ENCODE measurements at regions not wholly inside any gene's neighbourhood (a gene's known extent, or its start where the extent isn't known, plus 50 kb on each side); places are given as distances from the start of the nearest gene placed in this dataset.

DNA sequence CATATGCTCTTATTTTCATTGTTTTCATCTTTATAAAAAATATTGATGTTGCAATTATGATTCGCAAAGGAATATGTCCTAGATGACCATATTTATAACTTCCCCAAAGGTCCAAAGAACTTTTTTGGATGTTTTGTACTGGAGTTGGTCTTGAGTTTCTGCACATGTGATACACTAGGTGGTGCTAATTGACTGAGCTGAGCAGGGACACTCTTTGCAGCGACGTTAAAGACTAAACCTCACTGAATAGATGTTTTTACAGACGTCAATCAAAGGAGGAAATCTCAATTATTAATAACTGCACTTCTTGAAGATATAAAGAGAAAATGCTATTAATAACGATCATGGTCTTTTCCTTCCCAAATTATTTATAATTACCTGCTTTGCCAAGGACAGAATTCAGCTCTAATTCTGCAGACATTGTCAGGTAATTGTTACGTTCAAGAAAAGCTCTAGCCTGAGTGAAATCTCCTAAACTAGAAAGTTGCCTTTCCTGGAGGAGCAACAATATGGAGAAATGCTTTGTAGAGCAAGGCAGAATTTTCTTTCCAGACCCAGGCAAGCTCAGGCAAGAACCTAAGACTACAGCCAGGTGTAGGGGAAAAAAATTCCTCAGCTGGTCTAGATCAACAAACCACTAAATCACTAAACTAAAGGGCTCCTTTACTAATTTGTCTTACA, 119.3 kb upstream of the RBBP8 start:
- ATAC-seq (replicated peaks in 1 of 4), result no peak
- Histone ChIP-seq H3K27ac (ENCODE audit: low read length) (no peak overlapping the region), H3K27me3 (replicated peaks in 1 of 2; ENCODE audit: control insufficient read depth in 2 of 2, extremely low read depth in 1 of 2, insufficient read depth in 2 of 2, low read length in 1 of 2) (peaks cover 0 to 11% of the 10 kb centered on the region in 2 experiments), H3K9me3 (no peaks in the 10 kb centered on the region), H3K4me3 (ENCODE audit: control insufficient read depth in 1 of 2, extremely low read depth in 1 of 2, low read length in 1 of 2) (no peak overlapping the region), H3K4me1 (ENCODE audit: control insufficient read depth in 1 of 2, extremely low read depth in 1 of 2, insufficient read depth in 2 of 2, low read length in 2 of 2) (no peaks in the 10 kb centered on the region), H3K36me3 (ENCODE audit: control insufficient read depth in 2 of 2, extremely low read depth in 1 of 2, insufficient read depth in 1 of 2, low read length in 1 of 2) (no peaks in the 10 kb centered on the region)
- no peaks in the 10 kb centered on the region for H3K36me3 Mint-ChIP-seq
- DNase-seq, result peak in 1 of 35 experiments; percentile 37
- POLR2A ChIA-PET, result no interaction called here
- no peaks in the 10 kb centered on the region for H3K4me1 Mint-ChIP-seq
- no CpG with 5 or more reads among the region's 6 CpGs for WGBS (ENCODE audit: insufficient coverage)
- H3K27ac Mint-ChIP-seq, result no peak overlapping the region
- peaks cover 12 to 21% of the 10 kb centered on the region in 2 donors for H3K27me3 Mint-ChIP-seq
- H3K9me3 Mint-ChIP-seq, result no peaks in the 10 kb centered on the region
- CTCF ChIA-PET, result interaction anchor here (0.5 to 1.2 kb wide), 2 partner anchors 15 to 598 kb away, joined by 3 to 4 read pairs; no protein-coding TSS in a partner anchor
- no peak overlapping the region for H3K4me3 Mint-ChIP-seq

DNA sequence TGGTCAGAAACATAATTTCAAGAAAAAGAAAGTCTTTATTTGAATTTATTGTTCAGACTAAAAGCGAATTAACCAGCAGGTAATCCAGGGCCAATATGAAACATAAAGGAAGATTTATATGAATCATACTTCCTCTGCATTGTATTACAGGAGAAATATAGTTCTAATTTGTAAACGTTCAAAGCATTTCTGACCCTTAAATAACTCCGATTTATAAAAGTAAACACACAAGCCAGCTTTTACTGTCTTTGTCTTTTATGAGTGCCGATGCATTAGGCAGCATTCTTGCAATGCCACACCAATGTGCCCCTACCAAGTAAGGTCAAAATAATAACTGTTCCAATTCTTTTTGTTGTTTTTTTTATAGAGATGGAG, 118.8 kb upstream of the RBBP8 start:
- Mint-ChIP-seq H3K9me3 (no peaks in the 10 kb centered on the region), H3K27me3 (peaks cover 12 to 21% of the 10 kb centered on the region in 2 donors), H3K4me1 (no peaks in the 10 kb centered on the region), H3K36me3 (no peaks in the 10 kb centered on the region), H3K4me3 (no peak overlapping the region), H3K27ac (no peak overlapping the region)
- no peak for DNase-seq
- ATAC-seq (replicated peaks in 1 of 4), result no peak
- WGBS (ENCODE audit: insufficient coverage), result no CpG with 5 or more reads among the region's 4 CpGs
- ChIA-PET POLR2A (no interaction called here), CTCF (interaction anchor here in 1 of 2 donors (1.2 kb wide), 1 partner anchor 597 kb away, joined by 4 read pairs; no protein-coding TSS in a partner anchor)
- Histone ChIP-seq H3K27me3 (replicated peaks in 1 of 2; ENCODE audit: control insufficient read depth in 2 of 2, extremely low read depth in 1 of 2, insufficient read depth in 2 of 2, low read length in 1 of 2) (peaks cover 0 to 11% of the 10 kb centered on the region in 2 experiments), H3K9me3 (no peaks in the 10 kb centered on the region), H3K27ac (ENCODE audit: low read length) (no peak overlapping the region), H3K4me1 (ENCODE audit: control insufficient read depth in 1 of 2, extremely low read depth in 1 of 2, insufficient read depth in 2 of 2, low read length in 2 of 2) (no peaks in the 10 kb centered on the region), H3K36me3 (ENCODE audit: control insufficient read depth in 2 of 2, extremely low read depth in 1 of 2, insufficient read depth in 1 of 2, low read length in 1 of 2) (no peaks in the 10 kb centered on the region), H3K4me3 (ENCODE audit: control insufficient read depth in 1 of 2, extremely low read depth in 1 of 2, low read length in 1 of 2) (no peak overlapping the region)

DNA sequence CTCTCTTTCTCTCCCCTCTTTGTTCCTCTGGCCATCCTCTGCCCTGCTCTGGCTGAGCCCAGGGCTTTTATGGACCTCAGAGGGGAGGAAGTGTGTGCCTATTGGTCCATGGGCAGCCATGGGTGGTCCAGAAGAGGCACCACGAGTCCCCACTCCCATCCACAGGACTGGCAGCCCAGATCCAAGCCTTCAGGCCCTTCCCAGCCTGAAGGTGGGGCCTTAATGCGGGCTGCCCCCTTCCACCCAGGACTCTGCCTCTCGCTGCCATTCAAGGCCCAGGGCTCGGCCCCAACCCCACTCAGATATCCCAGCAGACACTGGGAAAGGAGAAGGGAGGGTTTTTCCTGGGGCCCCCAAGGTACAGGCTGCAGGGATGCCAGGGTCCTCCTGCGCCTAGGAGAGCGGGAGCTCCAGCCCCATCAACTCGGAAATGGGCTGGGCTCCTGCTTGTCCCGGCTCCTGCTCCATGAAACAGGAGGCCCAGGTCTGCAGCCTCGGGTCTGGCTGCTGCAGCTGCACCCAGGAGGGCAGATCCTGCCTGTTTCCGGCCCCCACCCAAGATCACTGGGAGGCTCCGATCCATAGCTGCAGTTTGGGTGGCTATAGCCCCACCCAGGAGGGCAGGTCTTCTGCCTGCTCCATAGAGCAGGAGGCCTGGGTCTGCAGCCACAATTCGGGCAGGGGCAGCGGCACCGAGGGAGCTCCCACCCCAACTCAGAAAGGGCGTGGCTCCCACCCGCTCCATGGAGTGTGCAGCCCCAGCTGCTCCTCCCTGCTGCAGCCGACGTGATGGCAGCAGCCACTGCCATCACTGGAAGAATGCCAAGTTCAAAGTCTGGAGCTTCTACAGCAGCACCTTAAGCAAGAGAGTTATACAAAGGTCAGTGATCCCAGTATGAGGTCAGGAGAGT, 116.6 kb upstream of the RBBP8 start:
- ChIA-PET POLR2A (no interaction called here), CTCF (no interaction called here)
- WGBS (ENCODE audit: insufficient coverage), result 78% methylated on average over 13 of the region's 18 CpGs
- Histone ChIP-seq H3K36me3 (ENCODE audit: control insufficient read depth in 2 of 2, extremely low read depth in 1 of 2, insufficient read depth in 1 of 2, low read length in 1 of 2) (no peaks in the 10 kb centered on the region), H3K9me3 (no peaks in the 10 kb centered on the region), H3K27me3 (replicated peaks in 1 of 2; ENCODE audit: control insufficient read depth in 2 of 2, extremely low read depth in 1 of 2, insufficient read depth in 2 of 2, low read length in 1 of 2) (peaks cover 0 to 11% of the 10 kb centered on the region in 2 experiments), H3K4me3 (ENCODE audit: control insufficient read depth in 1 of 2, extremely low read depth in 1 of 2, low read length in 1 of 2) (no peak overlapping the region), H3K4me1 (ENCODE audit: control insufficient read depth in 1 of 2, extremely low read depth in 1 of 2, insufficient read depth in 2 of 2, low read length in 2 of 2) (no peaks in the 10 kb centered on the region), H3K27ac (ENCODE audit: low read length) (no peak overlapping the region)
- Mint-ChIP-seq H3K27ac (no peak overlapping the region), H3K4me3 (no peak overlapping the region), H3K9me3 (no peaks in the 10 kb centered on the region), H3K27me3 (peaks cover 15 to 18% of the 10 kb centered on the region in 2 donors), H3K36me3 (no peaks in the 10 kb centered on the region), H3K4me1 (no peaks in the 10 kb centered on the region)
- DNase-seq (no peak), ATAC-seq (replicated peaks in 1 of 4) (no peak)

DNA sequence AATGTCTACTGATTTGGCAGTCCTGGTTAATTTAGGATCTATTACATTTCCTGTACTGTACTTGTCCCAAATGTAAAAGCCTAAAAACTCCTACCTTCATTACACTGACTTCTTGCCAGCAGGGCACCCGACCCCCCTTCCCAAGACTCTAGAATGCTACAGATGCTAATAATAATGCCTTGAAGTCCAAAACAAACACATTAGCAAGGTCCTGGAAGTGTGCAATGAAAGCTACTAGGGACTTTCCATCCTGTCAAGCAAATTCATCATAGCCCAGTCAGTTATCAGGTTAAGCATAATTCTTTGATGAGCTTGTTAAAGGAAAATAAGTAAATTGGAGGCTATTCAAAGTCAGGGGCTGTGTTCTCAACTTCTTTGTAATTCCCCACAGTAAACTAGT, 115.3 kb upstream of the RBBP8 start:
- no peak for DNase-seq

DNA sequence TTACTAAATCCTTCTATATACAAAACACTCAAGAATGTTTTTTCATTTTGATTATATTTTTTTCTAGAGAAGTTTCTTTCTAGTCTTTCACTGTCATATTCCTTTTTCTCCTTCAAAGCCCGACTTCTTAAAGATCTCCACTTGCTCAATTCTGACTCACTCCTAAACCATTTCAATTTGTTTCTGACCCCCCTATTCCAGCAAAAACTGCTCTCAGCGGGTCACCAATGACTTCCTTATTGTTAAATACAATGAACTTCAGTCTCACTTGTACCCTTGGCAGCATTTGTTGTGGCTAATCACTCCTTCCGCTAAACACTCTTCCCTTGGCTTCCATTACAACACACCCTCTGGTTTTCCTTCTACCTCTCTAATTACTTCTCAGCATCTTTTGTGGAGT, 111.1 kb upstream of the RBBP8 start:
- H3K36me3 ChIP-seq (ENCODE audit: control insufficient read depth in 2 of 2, extremely low read depth in 1 of 2, insufficient read depth in 1 of 2, low read length in 1 of 2), result no peaks in the 10 kb centered on the region
- Mint-ChIP-seq H3K4me3 (no peak overlapping the region), H3K27ac (no peak overlapping the region), H3K9me3 (no peaks in the 10 kb centered on the region), H3K36me3 (no peaks in the 10 kb centered on the region), H3K4me1 (no peaks in the 10 kb centered on the region), H3K27me3 (peaks cover 2 to 9% of the 10 kb centered on the region in 2 donors)
- POLR2A ChIA-PET, result no interaction called here
- DNase-seq, result no peak
- ATAC-seq (replicated peaks in 1 of 4), result no peak
- no peak overlapping the region for H3K4me3 ChIP-seq (ENCODE audit: control insufficient read depth in 1 of 2, extremely low read depth in 1 of 2, low read length in 1 of 2)
- H3K9me3 ChIP-seq, result no peaks in the 10 kb centered on the region
- no peak overlapping the region for H3K27ac ChIP-seq (ENCODE audit: low read length)
- no peaks in the 10 kb centered on the region for H3K27me3 ChIP-seq (replicated peaks in 1 of 2; ENCODE audit: control insufficient read depth in 2 of 2, extremely low read depth in 1 of 2, insufficient read depth in 2 of 2, low read length in 1 of 2)
- CTCF ChIA-PET, result interaction anchor here in 1 of 2 donors (0.6 kb wide), 1 partner anchor 603 kb away, joined by 3 read pairs; no protein-coding TSS in a partner anchor
- 44% methylated on average over 2 of the region's 3 CpGs for WGBS (ENCODE audit: insufficient coverage)
- H3K4me1 ChIP-seq (ENCODE audit: control insufficient read depth in 1 of 2, extremely low read depth in 1 of 2, insufficient read depth in 2 of 2, low read length in 2 of 2), result no peaks in the 10 kb centered on the region

More for the DNA sequence above, 115.3 kb upstream of the RBBP8 start:
- no peaks in the 10 kb centered on the region for H3K4me1 Mint-ChIP-seq
- no peak overlapping the region for H3K4me3 ChIP-seq (ENCODE audit: control insufficient read depth in 1 of 2, extremely low read depth in 1 of 2, low read length in 1 of 2)
- ChIA-PET POLR2A (no interaction called here), CTCF (no interaction called here)
- H3K27me3 ChIP-seq (replicated peaks in 1 of 2; ENCODE audit: control insufficient read depth in 2 of 2, extremely low read depth in 1 of 2, insufficient read depth in 2 of 2, low read length in 1 of 2), result peaks cover 0 to 11% of the 10 kb centered on the region in 2 experiments
- H3K27ac Mint-ChIP-seq, result no peak overlapping the region
- H3K4me1 ChIP-seq (ENCODE audit: control insufficient read depth in 1 of 2, extremely low read depth in 1 of 2, insufficient read depth in 2 of 2, low read length in 2 of 2), result no peaks in the 10 kb centered on the region
- no peak for ATAC-seq (replicated peaks in 1 of 4)
- no peaks in the 10 kb centered on the region for H3K36me3 ChIP-seq (ENCODE audit: control insufficient read depth in 2 of 2, extremely low read depth in 1 of 2, insufficient read depth in 1 of 2, low read length in 1 of 2)
- no peaks in the 10 kb centered on the region for H3K9me3 ChIP-seq
- peaks cover 8 to 12% of the 10 kb centered on the region in 2 donors for H3K27me3 Mint-ChIP-seq
- no peak overlapping the region for H3K4me3 Mint-ChIP-seq
- H3K36me3 Mint-ChIP-seq, result no peaks in the 10 kb centered on the region
- WGBS (ENCODE audit: insufficient coverage), result no CpG with 5 or more reads among the region's 1 CpG
- no peaks in the 10 kb centered on the region for H3K9me3 Mint-ChIP-seq
- H3K27ac ChIP-seq (ENCODE audit: low read length), result no peak overlapping the region

DNA sequence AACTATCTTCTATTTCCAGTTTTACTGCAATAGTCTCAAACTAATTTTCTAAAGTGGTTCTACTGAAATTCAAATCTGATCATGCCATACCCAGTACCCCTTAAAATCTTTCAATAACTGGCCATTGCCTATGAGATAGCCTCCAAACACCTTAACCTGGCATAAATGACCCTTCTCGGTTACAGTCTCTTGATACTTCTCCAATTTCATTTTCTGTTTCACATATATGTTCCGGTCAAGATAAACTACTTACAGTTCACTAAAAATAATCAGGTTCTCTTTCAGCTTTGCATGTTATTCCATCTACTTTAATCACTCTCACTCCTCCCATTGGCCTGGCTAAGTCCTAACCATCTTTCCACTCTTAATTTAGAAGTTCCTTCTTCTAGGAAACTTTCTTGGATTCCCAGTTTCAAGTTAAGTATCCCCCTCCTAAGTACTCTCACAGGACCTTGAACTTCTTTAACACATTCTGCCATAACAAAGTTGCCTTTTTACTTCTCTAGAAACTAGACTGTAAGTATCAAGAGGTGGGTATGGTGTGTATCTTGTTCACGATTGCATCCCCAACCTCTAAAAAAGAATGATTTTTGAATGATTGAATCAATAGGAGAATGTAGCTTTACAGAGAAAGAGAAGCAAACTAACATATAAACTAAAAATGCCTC, 110.2 kb upstream of the RBBP8 start:
- DNase-seq (no peak), ATAC-seq (replicated peaks in 1 of 4) (no peak)
- WGBS (ENCODE audit: insufficient coverage), result 86% methylated on average over 2 of the region's 3 CpGs
- H3K9me3 ChIP-seq, result no peaks in the 10 kb centered on the region
- no peak overlapping the region for H3K27ac Mint-ChIP-seq
- peaks cover 10 to 19% of the 10 kb centered on the region in 2 donors for H3K27me3 Mint-ChIP-seq
- no peaks in the 10 kb centered on the region for H3K4me1 ChIP-seq (ENCODE audit: control insufficient read depth in 1 of 2, extremely low read depth in 1 of 2, insufficient read depth in 2 of 2, low read length in 2 of 2)
- POLR2A ChIA-PET, result interaction anchor here in 1 of 2 donors (0.6 kb wide), 1 partner anchor 140 kb away, joined by 3 read pairs; no protein-coding TSS in a partner anchor
- no peak overlapping the region for H3K27ac ChIP-seq (ENCODE audit: low read length)
- no peak overlapping the region for H3K4me3 ChIP-seq (ENCODE audit: control insufficient read depth in 1 of 2, extremely low read depth in 1 of 2, low read length in 1 of 2)
- H3K36me3 ChIP-seq (ENCODE audit: control insufficient read depth in 2 of 2, extremely low read depth in 1 of 2, insufficient read depth in 1 of 2, low read length in 1 of 2), result no peaks in the 10 kb centered on the region
- H3K27me3 ChIP-seq (replicated peaks in 1 of 2; ENCODE audit: control insufficient read depth in 2 of 2, extremely low read depth in 1 of 2, insufficient read depth in 2 of 2, low read length in 1 of 2), result no peaks in the 10 kb centered on the region
- peaks cover 0 to 3% (median 0%) of the 10 kb centered on the region in 3 donors for H3K9me3 Mint-ChIP-seq
- CTCF ChIA-PET, result no interaction called here
- no peaks in the 10 kb centered on the region for H3K36me3 Mint-ChIP-seq
- H3K4me1 Mint-ChIP-seq, result no peaks in the 10 kb centered on the region
- H3K4me3 Mint-ChIP-seq, result no peak overlapping the region
